HG03354 (cell line): ENCODE measurements at regions not wholly inside any gene's neighbourhood (a gene's known extent, or its start where the extent isn't known, plus 50 kb on each side); places are given as distances from the start of the nearest gene placed in this dataset.

Source experiments
- ATAC-seq: cut with Tn5 transposase; IDR thresholded peaks from one replicate; pipeline ENCODE4 v1.9.1; 2021; ENCODE audit warnings: mild to moderate bottlenecking; ENCODE audit not compliant: unreplicated experiment, poor library complexity, severe bottlenecking

GRCh38 chr22:49361164-49361563 lies 466.5 kb downstream of the BRD1 start:
- no peak for ATAC-seq

GRCh38 chr22:49360746-49361145 lies 466.9 kb downstream of the BRD1 start:
- no peak for ATAC-seq

- no peak for ATAC-seq
Observed at GRCh38 chr22:49359076-49359475, 468.6 kb downstream of the BRD1 start.

GRCh38 chr22:49357661-49358440 lies 469.8 kb downstream of the BRD1 start:
- no peak for ATAC-seq

GRCh38 chr22:49356428-49356827 lies 471.2 kb downstream of the BRD1 start:
- no peak for ATAC-seq

GRCh38 chr22:49355211-49355920 lies 472.3 kb downstream of the BRD1 start:
- ATAC-seq, result no peak

GRCh38 chr22:49354516-49355210 lies 473.0 kb downstream of the BRD1 start:
- ATAC-seq, result no peak

- no peak for ATAC-seq
Observed at GRCh38 chr22:49353235-49353634, 474.4 kb downstream of the BRD1 start.

GRCh38 chr22:49352361-49353169 lies 475.1 kb downstream of the BRD1 start:
- ATAC-seq, result no peak

- no peak for ATAC-seq
Observed at GRCh38 chr22:49351761-49352227, 475.9 kb downstream of the BRD1 start.

GRCh38 chr22:49350441-49351121 lies 477.1 kb downstream of the BRD1 start:
- ATAC-seq, result no peak

- ATAC-seq, result no peak
Observed at GRCh38 chr22:49349841-49350381, 477.8 kb downstream of the BRD1 start.

- no peak for ATAC-seq
Observed at GRCh38 chr22:49349181-49349835, 478.4 kb downstream of the BRD1 start.

- ATAC-seq, result no peak
Observed at GRCh38 chr22:49348631-49349030, 479.0 kb downstream of the BRD1 start.

- ATAC-seq, result no peak
Observed at GRCh38 chr22:49347376-49347775, 480.3 kb downstream of the BRD1 start.

- no peak for ATAC-seq
Observed at GRCh38 chr22:49345896-49346295, 481.8 kb downstream of the BRD1 start.

- ATAC-seq, result no peak
Observed at GRCh38 chr22:49344656-49345055, 483.0 kb downstream of the BRD1 start.

GRCh38 chr22:49344161-49344560 lies 483.5 kb downstream of the BRD1 start:
- no peak for ATAC-seq
